ENCODE measurements at regions not wholly inside any gene's neighbourhood (a gene's known extent, or its start where the extent isn't known, plus 50 kb on each side); places are given as distances from the start of the nearest gene placed in this dataset.

- H3K4me3 ChIP-seq: no peak overlapping the region
- no peaks in the 10 kb centered on the region for H3K27me3 ChIP-seq
- no peaks in the 10 kb centered on the region for H3K4me1 ChIP-seq
- H3K36me3 ChIP-seq: no peaks in the 10 kb centered on the region
- WGBS, 2 donors: 71 to 79% methylated on average over 2 of the region's 2 CpGs
- H3K27ac ChIP-seq: no peak overlapping the region
- no peak for TF ChIP-seq POLR2A (IDR thresholded peaks at IDR 0.05)
- no peak for TF ChIP-seq POLR2AphosphoS5 (IDR thresholded peaks at IDR 0.05)
- no peak for TF ChIP-seq CTCF (IDR thresholded peaks at IDR 0.05)
- no peak for TF ChIP-seq EP300 (IDR thresholded peaks at IDR 0.05)
- no peak for ATAC-seq (ENCODE audit: low FRiP score in 2 of 2)
- DNase-seq: no peak
- no peaks in the 10 kb centered on the region for H3K9me3 ChIP-seq
Measured at GRCh38 chr11:109342261-109342660, 79.7 kb upstream of the C11orf87 start.

GRCh38 chr11:109343242-109343641, 78.7 kb upstream of the C11orf87 start:
- TF ChIP-seq CTCF (IDR thresholded peaks at IDR 0.05) (no peak), EP300 (IDR thresholded peaks at IDR 0.05) (no peak), POLR2A (IDR thresholded peaks at IDR 0.05) (no peak), POLR2AphosphoS5 (IDR thresholded peaks at IDR 0.05) (no peak)
- no peaks in the 10 kb centered on the region for H3K27me3 ChIP-seq
- no peaks in the 10 kb centered on the region for H3K4me1 ChIP-seq
- no peak for DNase-seq
- H3K4me3 ChIP-seq: no peak overlapping the region
- 39 to 42% methylated on average over 3 of the region's 3 CpGs for WGBS, 2 donors
- no peaks in the 10 kb centered on the region for H3K9me3 ChIP-seq
- H3K36me3 ChIP-seq: no peaks in the 10 kb centered on the region
- no peak overlapping the region for H3K27ac ChIP-seq
- ATAC-seq (ENCODE audit: low FRiP score in 2 of 2): no peak

GRCh38 chr11:109347304-109347703, 74.7 kb upstream of the C11orf87 start:
- ATAC-seq (ENCODE audit: low FRiP score in 2 of 2): no peak
- Histone ChIP-seq H3K27ac (no peak overlapping the region), H3K4me3 (no peak overlapping the region), H3K4me1 (no peaks in the 10 kb centered on the region), H3K36me3 (no peaks in the 10 kb centered on the region), H3K27me3 (no peaks in the 10 kb centered on the region), H3K9me3 (no peaks in the 10 kb centered on the region)
- DNase-seq: no peak
- no peak for TF ChIP-seq POLR2A (IDR thresholded peaks at IDR 0.05)
- TF ChIP-seq EP300 (IDR thresholded peaks at IDR 0.05): no peak
- TF ChIP-seq POLR2AphosphoS5 (IDR thresholded peaks at IDR 0.05): no peak
- TF ChIP-seq CTCF (IDR thresholded peaks at IDR 0.05): no peak
- 40 to 51% methylated on average over 2 of the region's 2 CpGs for WGBS, 2 donors

- H3K27me3 ChIP-seq: no peaks in the 10 kb centered on the region
- H3K9me3 ChIP-seq: no peaks in the 10 kb centered on the region
- WGBS, 2 donors: 57 to 58% methylated on average over 5 of the region's 5 CpGs
- H3K27ac ChIP-seq: no peak overlapping the region
- no peak for ATAC-seq (ENCODE audit: low FRiP score in 2 of 2)
- DNase-seq: no peak
- H3K4me1 ChIP-seq: no peaks in the 10 kb centered on the region
- no peak overlapping the region for H3K4me3 ChIP-seq
- no peaks in the 10 kb centered on the region for H3K36me3 ChIP-seq
- TF ChIP-seq POLR2A (IDR thresholded peaks at IDR 0.05): no peak
- no peak for TF ChIP-seq POLR2AphosphoS5 (IDR thresholded peaks at IDR 0.05)
- TF ChIP-seq CTCF (IDR thresholded peaks at IDR 0.05): no peak
- TF ChIP-seq EP300 (IDR thresholded peaks at IDR 0.05): no peak
Measured at GRCh38 chr11:109349276-109350080, 72.5 kb upstream of the C11orf87 start.

GRCh38 chr11:109350091-109350490, 71.9 kb upstream of the C11orf87 start:
- H3K27ac ChIP-seq: no peak overlapping the region

More at GRCh38 chr11:109350091-109350490, 71.9 kb upstream of the C11orf87 start:
- no peaks in the 10 kb centered on the region for H3K36me3 ChIP-seq
- no peaks in the 10 kb centered on the region for H3K4me1 ChIP-seq
- no peak for TF ChIP-seq CTCF (IDR thresholded peaks at IDR 0.05)
- TF ChIP-seq EP300 (IDR thresholded peaks at IDR 0.05): no peak
- no peak for TF ChIP-seq POLR2A (IDR thresholded peaks at IDR 0.05)
- TF ChIP-seq POLR2AphosphoS5 (IDR thresholded peaks at IDR 0.05): no peak
- DNase-seq (no peak), ATAC-seq (ENCODE audit: low FRiP score in 2 of 2) (no peak)
- 65 to 70% methylated on average over 3 of the region's 3 CpGs for WGBS, 2 donors
- H3K27me3 ChIP-seq: no peaks in the 10 kb centered on the region
- H3K9me3 ChIP-seq: no peaks in the 10 kb centered on the region
- H3K4me3 ChIP-seq: no peak overlapping the region

Data from upper lobe of left lung (tissue), 6 donors.